ENCODE measurements at regions not wholly inside any gene's neighbourhood (a gene's known extent, or its start where the extent isn't known, plus 50 kb on each side); places are given as distances from the start of the nearest gene placed in this dataset.
"Not testable (repeated sequence)": the region's sequence is repeated elsewhere in the genome, so short reads cannot be mapped to it uniquely, and the experiment has no call there.

DNA sequence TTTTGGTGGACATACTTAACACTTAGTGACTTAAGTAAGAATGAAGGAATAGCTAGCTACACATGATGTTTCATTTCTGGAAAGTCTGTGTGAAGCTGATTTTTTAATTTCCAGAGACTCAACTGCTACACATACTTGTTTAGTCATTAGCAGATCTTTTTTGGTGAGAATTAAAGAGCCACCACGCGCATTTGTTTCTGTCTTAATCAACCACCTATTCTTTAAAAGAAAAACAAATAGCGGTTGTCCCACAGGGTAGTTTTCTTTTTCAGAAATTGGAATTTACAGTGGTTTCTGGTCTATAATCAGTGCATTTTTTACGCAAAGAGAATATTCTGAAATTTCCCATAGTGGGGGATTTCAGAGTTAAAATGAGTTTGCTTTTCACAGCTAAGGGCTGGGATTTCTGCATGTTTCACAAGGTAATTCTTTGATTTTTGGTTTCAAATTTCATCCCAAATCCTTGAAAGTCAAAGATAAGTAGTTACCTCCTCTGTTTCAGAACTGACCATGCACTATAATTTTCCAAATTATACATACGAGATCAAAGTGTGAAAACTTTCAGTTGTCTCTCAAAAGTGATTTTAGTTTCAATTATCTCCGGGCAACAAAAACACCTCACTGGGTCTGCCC, 631.0 kb upstream of the GRM7 start:
- DNase-seq, result no peak

DNA sequence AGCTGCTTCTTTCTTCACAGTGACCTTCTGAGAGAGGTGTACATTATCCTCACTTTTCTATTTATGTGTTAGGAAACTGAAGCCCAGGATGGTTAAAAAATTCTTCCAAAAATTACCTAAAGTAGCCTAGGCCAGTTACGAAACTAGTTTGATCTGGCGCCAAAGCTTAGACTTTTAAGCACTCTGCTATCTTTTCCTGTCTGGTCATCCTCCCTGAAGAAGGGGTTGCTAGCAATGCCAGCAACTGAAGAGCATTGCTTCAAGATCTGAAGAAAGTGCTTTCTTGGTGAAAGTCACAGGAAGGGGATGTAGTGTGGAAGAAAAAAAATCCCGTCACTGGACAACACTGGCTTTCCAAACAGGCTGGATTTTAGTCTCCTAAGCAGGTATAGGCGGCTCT, 618.8 kb upstream of the GRM7 start:
- no peak for DNase-seq

DNA sequence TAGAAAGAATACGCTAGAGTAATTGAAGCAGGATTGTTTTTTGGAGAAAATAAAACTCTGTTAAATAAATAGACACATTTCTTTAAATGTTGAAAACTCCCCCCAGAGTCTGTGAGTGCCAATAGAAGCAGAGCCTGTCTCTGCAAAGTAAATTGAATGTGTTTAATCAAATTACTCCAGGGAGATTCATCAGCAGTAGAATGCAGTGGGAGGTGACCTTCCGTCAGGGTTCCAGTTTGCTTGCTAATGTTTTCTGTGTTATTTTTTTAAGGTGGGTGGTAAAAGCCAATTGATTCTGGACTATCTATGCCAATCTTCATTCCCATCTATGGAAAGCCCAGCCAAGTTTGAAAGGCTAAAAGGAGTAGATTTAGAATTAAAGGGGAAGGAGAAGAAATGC, 612.4 kb upstream of the GRM7 start:
- DNase-seq, result no peak

DNA sequence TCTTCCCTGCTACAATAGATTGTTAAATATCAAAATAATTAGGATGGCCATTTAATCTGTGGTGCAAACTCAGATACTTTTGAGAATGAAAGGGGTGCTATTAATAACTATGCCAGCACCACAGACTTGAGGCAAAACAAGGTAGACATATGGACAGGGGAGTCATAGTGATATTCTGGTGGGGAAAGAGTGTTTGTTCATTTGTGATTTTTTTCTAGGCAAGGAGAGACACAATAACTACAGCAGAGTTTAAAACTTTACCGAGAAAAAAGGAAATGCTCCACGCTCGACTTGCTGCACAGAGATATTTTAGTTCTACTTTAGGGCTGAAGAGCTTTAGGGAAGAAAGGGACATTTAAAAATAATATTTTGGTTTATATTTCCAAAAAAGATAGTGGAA, 611.2 kb upstream of the GRM7 start:
- DNase-seq, result no peak

DNA sequence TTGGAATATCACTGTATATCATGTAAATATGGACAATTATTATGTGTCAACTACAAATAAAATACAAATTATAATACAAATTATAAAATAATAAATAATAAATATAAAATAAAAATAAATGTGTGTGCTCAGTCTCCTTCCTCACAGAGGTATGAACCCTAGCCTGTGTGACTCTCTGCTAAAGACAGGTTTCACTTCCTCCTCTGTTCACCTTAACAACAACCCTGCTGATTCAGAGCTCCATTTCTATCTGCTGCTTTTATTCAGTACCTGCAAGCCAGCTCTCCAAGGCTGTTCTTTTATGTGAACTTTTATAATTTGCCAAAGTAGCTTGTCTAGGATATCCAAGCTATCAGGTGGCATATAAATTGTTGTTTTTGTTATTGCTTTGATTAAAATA, 610.7 kb upstream of the GRM7 start:
- no peak for DNase-seq

DNA sequence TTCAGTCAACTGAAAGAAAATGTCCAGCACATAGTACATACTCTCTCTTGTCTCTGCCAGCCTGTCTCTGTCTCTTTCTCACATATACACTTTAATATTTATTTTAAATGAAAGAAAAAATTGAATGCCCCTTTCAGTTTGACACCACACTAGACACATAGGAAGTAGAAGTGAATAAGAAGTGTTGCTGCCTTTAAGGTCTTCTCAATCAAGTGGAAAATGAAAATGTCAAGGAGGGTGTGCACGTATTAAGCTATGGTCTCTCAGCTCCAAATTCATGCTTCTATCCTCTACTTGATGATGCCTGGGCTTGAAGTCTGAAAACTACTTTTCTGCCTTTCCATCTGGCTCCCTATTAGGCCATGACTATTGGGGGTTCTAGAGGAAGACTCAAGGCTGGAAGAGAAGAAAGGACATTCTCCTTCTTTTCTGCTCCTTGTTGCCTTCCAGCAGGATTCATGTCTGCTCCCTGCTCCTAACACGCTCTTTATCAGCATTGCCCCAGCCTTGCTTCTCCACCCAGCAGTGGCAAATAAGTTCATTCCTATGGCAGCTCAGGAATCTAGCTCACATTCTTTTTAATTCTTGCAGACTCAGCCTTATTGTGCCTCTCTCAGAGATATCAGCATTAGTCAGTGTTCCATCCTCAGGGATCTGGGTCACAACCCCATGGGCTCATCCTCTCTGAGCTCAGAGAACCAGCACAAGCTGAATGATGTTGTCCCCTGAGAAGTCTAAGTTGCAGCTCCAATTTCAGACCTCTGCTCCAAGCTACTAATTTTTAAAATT, 609.1 kb upstream of the GRM7 start:
- no peak for DNase-seq

DNA sequence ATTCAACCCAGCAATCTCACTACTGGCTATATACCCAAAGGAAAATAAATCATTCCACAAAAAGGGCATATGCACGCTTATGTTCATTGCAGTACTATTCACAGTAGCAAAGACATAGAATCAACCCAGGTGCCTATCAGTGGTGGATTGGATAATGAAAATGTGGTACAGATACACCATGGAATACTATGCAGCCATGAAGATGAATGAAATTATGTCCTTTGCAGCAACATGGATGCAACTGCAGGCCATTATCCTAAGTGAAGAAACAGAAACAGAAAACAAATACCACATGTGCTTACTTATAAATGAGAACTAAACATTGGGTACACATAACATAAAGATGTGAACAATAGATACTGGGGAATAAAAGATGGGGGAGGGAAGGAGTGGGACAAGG, 606.4 kb upstream of the GRM7 start:
- DNase-seq, result no peak

DNA sequence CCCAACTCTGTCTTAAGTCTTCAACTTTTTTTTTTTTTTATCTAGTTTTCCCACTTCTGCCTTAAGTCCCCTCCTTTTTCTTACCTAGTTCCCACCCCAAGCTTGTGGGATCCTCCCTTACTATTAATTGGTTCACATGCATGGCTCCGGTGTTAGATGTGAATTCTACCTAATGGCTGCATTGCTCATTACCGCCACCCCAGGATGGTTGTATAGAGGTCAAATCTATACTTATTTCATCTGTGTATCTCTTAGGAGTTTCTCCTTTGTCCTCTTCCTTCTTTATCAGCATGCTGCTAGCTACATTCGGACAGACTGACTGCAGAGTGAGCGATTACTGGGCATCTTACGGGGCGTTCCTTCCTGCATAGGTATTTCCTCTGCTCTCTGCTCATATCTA, 605.7 kb upstream of the GRM7 start:
- DNase-seq, result no peak

DNA sequence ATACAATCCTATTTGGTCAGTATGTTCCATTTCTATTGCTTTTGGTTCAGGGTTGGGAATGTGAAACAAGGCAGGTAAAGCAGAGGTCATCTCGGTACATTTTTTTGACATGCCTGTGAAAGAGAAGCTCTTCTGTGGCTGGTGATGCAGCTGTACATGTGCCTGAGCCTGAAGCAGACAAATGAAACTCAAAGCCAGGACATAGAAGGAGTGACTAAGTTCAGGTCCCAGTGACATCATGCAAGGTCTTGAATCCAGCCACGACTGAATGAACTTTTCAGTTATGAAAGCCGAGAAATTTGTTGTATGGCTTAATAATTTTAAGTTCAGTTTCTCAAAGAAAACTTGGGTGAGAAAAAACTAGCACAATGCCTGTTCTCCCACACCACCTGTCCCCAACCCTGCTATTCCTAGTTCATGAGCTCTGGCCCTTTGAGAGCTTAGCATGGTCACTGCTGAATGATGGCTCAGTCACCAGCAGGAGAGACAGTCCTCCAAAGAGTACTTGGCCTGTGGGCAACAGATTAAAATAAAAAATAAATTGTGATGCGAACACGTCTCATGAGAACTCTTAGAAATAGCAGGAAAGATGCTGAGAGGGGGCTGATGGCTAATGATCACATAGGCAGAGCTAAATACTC, 600.2 kb upstream of the GRM7 start:
- DNase-seq, result no peak

DNA sequence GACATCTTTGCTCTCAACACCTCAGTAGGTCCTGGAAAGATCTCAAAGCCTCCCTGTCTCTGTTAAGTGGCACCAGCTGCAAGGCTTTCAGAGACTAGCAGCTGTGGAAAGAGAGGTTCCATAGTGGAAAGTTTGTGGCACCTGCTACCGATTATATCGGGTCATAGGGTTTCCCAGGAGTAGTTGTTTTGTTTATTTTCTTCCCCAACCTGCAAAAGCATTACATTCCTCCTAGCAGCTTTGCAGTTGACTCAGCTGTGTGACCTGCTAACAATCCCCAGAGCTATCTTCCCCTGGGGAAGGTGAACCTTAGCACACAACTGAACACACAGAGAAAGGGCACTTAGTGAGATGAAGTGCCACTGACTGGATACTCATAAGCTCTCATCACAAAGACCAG, 598.9 kb upstream of the GRM7 start:
- DNase-seq, result peak; percentile 4 to 28

DNA sequence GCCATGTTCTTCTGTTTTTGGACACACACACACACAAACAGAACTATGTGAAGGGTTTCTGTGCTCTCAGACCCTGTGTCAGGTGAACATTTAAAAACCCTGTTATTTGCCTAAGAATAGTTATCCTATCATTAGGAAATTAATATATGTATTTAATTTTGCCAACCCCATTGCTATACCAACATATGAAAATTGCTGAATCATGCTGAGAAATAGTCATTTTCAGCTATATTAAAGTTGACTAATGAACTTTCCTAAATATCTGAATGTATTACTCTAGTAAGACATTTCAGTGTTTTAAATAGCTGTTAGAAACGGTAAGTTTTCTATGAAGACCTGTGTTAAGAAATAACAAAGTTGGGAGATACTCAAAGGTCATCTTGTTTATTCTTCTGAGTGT, 596.9 kb upstream of the GRM7 start:
- DNase-seq, result no peak

DNA sequence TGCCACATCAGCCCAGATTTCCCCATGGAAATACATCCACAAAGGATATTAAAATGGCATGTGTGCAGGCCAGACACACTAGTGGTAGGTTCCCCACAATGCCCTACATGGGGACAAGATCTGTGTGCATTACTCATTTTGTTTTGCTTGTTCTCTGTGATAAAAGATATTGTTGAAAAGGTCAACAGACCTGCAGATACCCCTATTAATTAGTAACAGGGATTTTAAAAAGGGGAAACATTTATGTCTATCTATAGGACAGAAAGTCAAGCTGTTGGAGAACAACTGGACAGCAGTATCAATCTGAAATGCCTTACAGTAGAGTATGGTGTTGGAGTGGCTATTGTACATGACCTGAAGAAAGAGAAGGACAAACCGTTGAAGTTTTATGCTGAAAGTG, 596.0 kb upstream of the GRM7 start:
- DNase-seq, result no peak

DNA sequence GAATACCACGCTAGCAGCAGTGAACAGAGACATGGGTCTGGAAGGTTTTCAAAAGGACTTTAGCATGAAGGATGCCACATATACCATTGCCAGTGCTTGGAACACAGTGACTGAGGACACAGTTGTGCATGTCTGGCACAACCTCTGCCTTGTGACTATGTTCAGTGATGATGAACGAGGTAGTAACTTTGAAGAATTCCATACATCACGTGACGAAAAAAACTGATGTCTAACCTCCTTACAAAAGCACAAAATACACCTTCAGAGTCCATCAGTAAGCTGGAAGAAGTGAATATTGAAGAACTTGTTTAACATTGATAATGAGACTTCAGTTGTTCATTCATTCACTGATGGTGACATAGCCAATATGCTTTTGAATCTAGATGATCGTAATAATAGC, 594.8 kb upstream of the GRM7 start:
- no peak for DNase-seq

DNA sequence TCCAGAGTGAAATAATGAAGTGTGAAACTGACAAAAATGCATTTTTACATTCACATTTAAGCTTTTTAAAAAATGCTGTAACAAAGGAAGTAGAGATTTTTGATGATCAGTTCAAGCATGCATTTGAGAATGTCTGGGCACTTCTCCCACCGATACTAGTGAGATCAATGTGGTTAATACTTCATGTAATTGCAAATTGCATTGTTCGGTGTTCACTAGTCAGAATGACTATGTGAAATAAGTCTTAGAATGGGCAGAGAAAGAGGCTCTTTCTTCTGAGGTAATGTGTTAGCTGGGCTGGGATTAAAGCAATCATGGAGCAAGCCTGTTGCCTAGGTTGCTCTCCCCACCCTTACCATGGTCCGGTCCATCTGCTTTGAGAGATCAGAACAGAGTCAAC, 587.0 kb upstream of the GRM7 start:
- no peak for DNase-seq

DNA sequence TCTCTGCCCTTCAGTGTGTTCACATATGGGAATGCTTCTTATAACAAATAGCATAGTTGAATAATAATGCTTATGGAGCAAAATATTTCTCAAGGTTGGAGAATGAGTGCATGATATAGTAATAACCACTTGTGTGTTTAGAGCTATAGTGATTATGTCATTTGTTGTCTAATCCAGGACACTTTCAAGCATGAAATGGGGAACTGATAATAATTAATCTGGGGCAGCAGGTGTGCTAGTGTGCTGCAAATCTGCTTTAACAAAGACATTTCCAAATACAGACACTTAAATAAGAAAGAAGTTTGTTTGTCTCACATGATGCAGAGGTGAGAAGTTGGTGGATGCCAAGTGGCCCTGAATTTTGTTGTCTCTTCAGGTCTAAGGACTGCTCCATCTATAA, 579.3 kb upstream of the GRM7 start:
- DNase-seq, result peak in 1 of 2 experiments; percentile 17

DNA sequence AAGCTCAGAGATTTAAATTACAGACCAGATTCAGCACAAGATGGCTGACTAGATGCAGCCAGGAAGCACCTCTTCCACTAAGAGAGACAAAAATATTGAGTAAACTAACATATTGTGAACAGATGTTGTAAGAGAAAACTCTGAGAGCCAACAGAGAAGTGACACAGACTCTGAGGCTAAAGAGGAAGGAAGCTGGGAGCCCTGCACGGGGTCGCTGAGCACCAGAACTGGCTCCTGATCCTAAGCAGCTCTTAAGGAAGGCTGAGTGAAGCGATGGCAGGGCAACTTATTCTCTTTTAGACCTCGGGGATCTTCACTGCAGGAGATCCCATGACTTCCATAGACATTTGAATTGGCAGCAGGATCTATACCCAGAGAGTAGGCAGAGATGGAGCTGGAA, 578.0 kb upstream of the GRM7 start:
- DNase-seq, result peak in 1 of 2 experiments; percentile 35

DNA sequence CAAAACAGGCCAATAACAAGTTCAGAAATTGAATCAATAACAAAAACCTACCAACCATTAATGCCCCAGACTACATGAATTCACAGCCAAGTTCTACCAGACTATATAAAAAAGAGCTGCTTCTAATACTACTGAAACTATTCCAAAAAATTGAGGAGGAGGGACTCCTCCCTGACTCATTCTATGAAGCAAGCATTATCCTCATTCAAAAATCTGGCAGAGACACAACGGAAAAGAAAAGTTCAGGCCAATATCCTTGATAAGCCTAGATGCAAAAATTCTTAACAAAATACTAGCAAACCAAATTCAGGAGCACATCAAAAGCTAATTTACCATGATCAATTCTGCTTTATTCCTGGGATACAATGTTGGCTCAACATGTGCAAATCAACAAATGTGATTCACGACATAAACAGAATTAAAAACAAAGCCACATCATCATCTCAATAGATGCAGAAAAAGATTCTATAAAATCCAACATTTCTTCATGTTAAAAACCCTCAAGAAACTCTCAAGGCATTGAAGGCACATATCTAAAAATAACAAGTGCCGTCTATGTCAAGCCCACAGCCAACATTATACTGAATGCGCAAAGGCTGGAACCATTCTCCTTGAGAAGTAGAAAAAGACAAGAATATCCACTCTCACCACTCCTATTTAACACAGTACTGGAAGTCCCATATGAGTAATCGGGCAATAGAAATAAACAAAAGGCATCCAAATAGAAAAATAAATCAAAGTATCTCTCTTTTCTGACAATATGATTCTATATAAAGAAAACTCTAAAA, 573.6 kb upstream of the GRM7 start:
- DNase-seq, result no peak

DNA sequence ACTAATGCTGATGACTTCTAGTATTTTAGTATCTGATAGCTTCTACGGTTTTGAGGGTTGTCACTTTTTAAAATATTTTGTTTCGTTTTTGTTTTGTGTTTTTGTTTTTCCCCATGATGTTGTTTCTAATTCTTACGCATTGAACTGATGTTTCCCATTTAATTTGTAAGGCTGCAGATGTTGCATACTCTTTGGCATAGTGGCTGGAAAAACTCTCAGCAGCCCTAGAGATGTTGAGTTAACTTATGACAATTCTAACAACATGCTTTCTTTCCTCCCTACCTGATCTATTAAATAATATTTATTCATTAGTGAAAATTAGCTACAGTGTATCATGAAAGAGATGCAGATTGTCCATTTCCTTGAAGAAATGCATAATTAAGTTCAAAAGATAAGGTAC, 559.3 kb upstream of the GRM7 start:
- DNase-seq, result no peak

DNA sequence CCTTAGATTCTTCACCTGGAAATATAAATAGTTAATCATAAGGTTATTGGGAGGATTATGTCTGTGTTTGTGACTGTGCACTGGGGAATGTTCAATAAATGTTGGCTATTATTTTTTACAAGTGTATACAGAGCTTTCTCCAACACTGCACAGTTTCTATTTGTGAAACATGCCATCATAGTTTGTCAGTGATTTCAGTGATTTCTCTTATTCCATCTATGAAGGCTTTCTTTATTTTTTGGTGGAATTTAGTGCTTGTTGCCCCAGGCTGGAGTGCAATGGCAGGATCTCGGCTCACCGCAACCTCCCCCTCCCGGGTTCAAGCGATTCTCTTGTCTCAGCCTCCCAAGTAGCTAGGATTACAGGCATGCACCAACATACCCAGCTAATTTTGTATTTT, 545.0 kb upstream of the GRM7 start:
- no peak for DNase-seq

DNA sequence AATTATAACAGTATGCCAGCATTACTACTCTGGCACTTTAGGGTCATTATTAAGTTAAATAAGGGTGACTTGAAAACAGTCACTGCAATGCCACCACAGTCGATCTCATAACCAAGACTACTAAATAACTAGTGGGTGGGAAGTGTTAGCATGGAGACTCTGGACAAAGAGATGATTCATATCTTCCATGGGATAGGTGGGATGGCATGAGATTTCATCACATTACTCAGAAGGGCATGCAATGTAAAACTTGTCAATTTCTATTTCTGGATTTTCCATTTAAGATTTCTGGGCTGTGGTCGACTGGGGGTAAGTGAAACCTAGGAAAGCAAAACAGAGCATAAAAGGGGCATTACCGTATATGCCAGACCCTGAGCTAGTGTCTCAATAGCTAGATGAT, 538.9 kb upstream of the GRM7 start:
- no peak for DNase-seq

DNA sequence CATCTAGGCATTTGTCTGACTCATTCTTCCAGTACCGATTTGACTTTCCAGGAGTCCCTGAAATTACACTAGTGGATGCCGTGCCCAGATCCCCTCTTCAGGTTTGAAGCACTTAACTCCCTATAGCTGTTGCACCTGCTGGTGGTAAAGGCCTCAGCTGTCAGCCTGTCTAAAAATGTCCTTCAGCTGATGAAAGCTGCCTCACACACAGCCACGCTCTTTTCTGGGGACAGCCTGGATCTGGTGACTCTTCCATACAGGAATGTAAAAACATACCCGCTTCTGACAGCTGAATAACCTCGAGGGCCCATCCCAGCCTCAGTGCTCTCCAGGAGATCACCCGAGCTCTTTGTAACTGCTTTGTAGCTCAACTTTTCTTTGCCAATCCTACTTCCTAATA, 534.1 kb upstream of the GRM7 start:
- DNase-seq, result peak; percentile 11 to 22

DNA sequence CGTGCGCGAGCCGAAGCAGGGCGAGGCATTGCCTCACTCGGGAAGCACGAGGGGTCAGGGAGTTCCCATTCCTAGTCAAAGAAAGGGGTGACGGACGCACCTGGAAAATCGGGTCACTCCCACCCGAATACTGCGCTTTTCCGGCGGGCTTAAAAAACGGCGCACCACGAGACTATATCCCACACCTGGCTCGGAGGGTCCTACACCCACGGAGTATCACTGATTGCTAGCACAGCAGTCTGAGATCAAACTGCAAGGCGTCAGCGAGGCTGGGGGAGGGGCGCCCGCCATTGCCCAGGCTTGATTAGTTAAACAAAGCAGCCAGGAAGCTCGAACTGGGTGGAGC, 520.0 kb upstream of the GRM7 start:
- not testable (repeated sequence) for DNase-seq

DNA sequence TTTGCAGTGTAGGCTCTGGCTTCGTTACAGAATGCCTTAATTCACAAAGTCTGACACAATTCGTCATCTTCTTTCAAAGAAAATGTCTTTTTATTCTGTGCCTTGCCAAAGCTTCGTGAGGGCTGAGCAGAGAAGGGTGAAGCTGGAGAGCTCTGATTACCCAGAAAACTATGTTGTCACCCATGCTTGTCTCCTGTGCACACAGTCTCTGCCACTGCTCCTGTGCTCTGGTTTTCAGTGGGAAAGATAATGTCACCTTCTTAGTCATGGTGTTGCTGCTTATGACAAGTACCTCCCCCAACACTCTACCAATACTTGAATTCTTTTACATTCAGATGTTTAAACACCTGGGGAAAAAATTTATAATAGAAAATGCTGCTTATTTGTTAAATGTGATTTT, 509.2 kb upstream of the GRM7 start:
- DNase-seq, result no peak

DNA sequence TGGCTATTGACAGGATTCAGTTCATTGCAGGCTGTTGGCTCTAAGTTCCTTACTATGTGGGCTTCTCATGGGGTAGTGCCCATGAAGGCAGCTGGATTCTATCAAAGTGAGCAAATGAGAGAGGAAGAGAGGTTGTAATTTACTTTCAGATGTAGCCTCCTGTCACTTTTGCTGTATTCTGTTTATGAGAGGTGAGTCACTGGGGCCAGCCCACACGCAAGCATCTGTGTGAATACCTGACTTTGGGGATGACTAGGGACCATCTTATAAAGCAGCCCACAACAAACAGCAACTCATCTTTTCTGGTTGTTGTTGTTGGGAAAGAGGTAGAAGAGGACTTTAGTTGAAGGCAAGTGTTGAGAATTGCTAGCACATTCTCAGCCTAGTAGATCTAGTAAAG, 506.3 kb upstream of the GRM7 start:
- no peak for DNase-seq
